Astrocyte (in vitro differentiated cells and primary cell): ENCODE measurements at regions not wholly inside any gene's neighbourhood (a gene's known extent, or its start where the extent isn't known, plus 50 kb on each side); places are given as distances from the start of the nearest gene placed in this dataset.

Source experiments
- DNase-seq: peaks from one replicate; pipeline ENCODE4 v3.0.0-alpha.2; 2010; ENCODE audit warnings: low read depth
- FAIRE-seq: peaks from 2 replicates; lab custom pipeline; 2011; peaks lifted over from hg19 to GRCh38; lab: Jason Lieb, UNC
- H2AFZ ChIP-seq: 2 replicates; pipeline ENCODE4 v1.6.0; 2012; ENCODE audit warnings: low read depth, low read length, inconsistent platforms
- H3K27ac ChIP-seq: 2 replicates; pipeline ENCODE4 v1.5.1; 2011; ENCODE audit warnings: low read depth, low read length, inconsistent platforms
- H3K27me3 ChIP-seq: 2 replicates; pipeline ENCODE4 v1.6.0; 2011; ENCODE audit warnings: low read length, inconsistent platforms; ENCODE audit not compliant: insufficient read depth
- H3K36me3 ChIP-seq: 2 replicates; pipeline ENCODE4 v1.5.1; 2011; ENCODE audit warnings: low read length, inconsistent platforms; ENCODE audit not compliant: insufficient read depth
- H3K4me1 ChIP-seq: 2 replicates; pipeline ENCODE4 v1.5.1; 2011; ENCODE audit warnings: low read length, inconsistent platforms; ENCODE audit not compliant: insufficient read depth
- H3K4me2 ChIP-seq: 2 replicates; pipeline ENCODE4 v1.6.0; 2012; ENCODE audit warnings: low read length, inconsistent platforms
- H3K4me3 ChIP-seq: 2 replicates; pipeline ENCODE4 v1.5.1; 2011; ENCODE audit warnings: low read depth, mild to moderate bottlenecking, low read length, inconsistent platforms; ENCODE audit not compliant: insufficient read depth
- H3K79me2 ChIP-seq: 2 replicates; pipeline ENCODE4 v1.6.0; 2012; ENCODE audit warnings: mild to moderate bottlenecking, low read length, inconsistent platforms; ENCODE audit not compliant: insufficient read depth
- H3K9ac ChIP-seq: 2 replicates; pipeline ENCODE4 v1.6.0; 2012; ENCODE audit warnings: mild to moderate bottlenecking, low read length, inconsistent platforms
- H3K9me3 ChIP-seq: 2 replicates; pipeline ENCODE4 v1.5.1; 2012; ENCODE audit warnings: low read depth, mild to moderate bottlenecking, low read length, inconsistent platforms; ENCODE audit not compliant: insufficient read depth
- H4K20me1 ChIP-seq: 2 replicates; pipeline ENCODE4 v1.6.0; 2012; ENCODE audit warnings: low read length, inconsistent platforms; ENCODE audit not compliant: insufficient read depth
- H3K27ac Mint-ChIP-seq: one replicate; pipeline ENCODE4 v1.8.0; 2021; ENCODE audit warnings: mild to moderate bottlenecking, mixed read lengths; ENCODE audit not compliant: unreplicated experiment
- H3K27me3 Mint-ChIP-seq: one replicate; pipeline ENCODE4 v1.8.0; 2021; ENCODE audit warnings: low read depth, mixed read lengths; ENCODE audit not compliant: unreplicated experiment
- H3K36me3 Mint-ChIP-seq: one replicate; pipeline ENCODE4 v1.8.0; 2021; ENCODE audit warnings: low read depth, mixed read lengths; ENCODE audit not compliant: unreplicated experiment
- H3K4me1 Mint-ChIP-seq: one replicate; pipeline ENCODE4 v1.8.0; 2021; ENCODE audit warnings: low read depth, mixed read lengths; ENCODE audit not compliant: unreplicated experiment
- H3K4me3 Mint-ChIP-seq: one replicate; pipeline ENCODE4 v1.8.0; 2021; ENCODE audit warnings: mild to moderate bottlenecking, moderate library complexity, mixed read lengths; ENCODE audit not compliant: unreplicated experiment
- H3K9me3 Mint-ChIP-seq: one replicate; pipeline ENCODE4 v1.8.0; 2021; ENCODE audit warnings: mild to moderate bottlenecking, mixed read lengths; ENCODE audit not compliant: unreplicated experiment
- EZH2 ChIP-seq: IDR thresholded peaks from 2 replicates; pipeline ENCODE4 v1.6.1; 2012; ENCODE audit warnings: mild to moderate bottlenecking, low read length, inconsistent platforms; ENCODE audit not compliant: insufficient read depth
- TF ChIP-seq, protein P1 (sequence below): IDR thresholded peaks from 2 replicates; pipeline ENCODE4 v1.5.1; 2011; ENCODE audit warnings: low read depth, mild to moderate bottlenecking, inconsistent platforms, low read length, moderate library complexity; ENCODE audit not compliant: insufficient read depth

DNA sequence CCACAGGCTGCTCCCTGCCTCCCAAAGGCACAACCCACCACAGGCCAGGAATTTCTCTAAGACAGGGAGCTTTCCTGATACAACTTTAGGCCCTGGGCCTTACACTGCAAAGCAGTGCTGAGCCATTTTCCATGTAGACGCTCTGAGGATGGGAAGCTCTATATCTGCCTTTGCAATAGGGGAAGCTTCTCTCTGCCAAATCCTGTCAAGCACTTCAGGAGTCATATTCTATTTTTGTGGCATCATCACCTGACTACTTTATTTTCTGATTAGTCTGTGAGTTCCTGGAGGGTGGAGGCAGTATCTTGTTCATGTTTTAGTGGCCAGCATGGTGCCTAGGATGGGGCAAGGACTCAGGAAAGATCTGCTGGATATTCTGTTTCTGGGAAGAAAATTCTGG, 382.0 kb downstream of the ZNF536 start:
- Mint-ChIP-seq H3K9me3 (peaks cover 6% of the 10 kb centered on the region), H3K4me3 (no peak overlapping the region), H3K27ac (no peak overlapping the region), H3K4me1 (peaks cover 3% of the 10 kb centered on the region), H3K36me3 (no peaks in the 10 kb centered on the region), H3K27me3 (peaks cover 8% of the 10 kb centered on the region)
- Histone ChIP-seq H3K4me2 (no peak overlapping the region), H3K36me3 (no peaks in the 10 kb centered on the region), H3K27ac (no peak overlapping the region), H2AFZ (no peak overlapping the region), H3K4me3 (no peak overlapping the region), H3K27me3 (no peaks in the 10 kb centered on the region), H3K4me1 (no peaks in the 10 kb centered on the region), H3K9ac (no peak overlapping the region), H3K9me3 (no peaks in the 10 kb centered on the region), H4K20me1 (no peaks in the 10 kb centered on the region), H3K79me2 (no peaks in the 10 kb centered on the region)
- TF ChIP-seq, protein P1, sequence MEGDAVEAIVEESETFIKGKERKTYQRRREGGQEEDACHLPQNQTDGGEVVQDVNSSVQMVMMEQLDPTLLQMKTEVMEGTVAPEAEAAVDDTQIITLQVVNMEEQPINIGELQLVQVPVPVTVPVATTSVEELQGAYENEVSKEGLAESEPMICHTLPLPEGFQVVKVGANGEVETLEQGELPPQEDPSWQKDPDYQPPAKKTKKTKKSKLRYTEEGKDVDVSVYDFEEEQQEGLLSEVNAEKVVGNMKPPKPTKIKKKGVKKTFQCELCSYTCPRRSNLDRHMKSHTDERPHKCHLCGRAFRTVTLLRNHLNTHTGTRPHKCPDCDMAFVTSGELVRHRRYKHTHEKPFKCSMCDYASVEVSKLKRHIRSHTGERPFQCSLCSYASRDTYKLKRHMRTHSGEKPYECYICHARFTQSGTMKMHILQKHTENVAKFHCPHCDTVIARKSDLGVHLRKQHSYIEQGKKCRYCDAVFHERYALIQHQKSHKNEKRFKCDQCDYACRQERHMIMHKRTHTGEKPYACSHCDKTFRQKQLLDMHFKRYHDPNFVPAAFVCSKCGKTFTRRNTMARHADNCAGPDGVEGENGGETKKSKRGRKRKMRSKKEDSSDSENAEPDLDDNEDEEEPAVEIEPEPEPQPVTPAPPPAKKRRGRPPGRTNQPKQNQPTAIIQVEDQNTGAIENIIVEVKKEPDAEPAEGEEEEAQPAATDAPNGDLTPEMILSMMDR = no peak
- no peak for TF ChIP-seq EZH2
- FAIRE-seq (no peak), DNase-seq (no peak)

DNA sequence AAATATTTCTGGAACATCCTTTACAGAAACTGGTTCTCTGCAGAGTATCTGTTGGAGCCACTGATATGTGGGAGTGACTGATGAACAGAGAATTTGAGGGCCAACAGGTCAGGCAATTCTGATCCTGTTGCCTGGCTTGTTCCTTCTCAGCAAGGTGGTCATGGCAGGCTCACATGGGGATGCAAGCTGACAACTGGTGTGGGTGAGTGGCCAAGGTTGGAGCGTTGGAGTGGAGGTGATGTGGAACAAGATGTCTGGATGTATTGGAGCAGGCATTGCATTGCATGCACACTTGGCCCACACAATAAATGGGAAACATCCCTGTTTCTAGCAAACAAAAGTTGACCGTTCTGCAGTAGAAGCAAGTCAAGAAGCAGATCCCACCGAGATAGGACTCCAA, 380.7 kb downstream of the ZNF536 start:
- H3K9me3 Mint-ChIP-seq = peaks cover 14% of the 10 kb centered on the region
- no peak overlapping the region for H3K27ac ChIP-seq
- H2AFZ ChIP-seq = no peak overlapping the region
- no peaks in the 10 kb centered on the region for H4K20me1 ChIP-seq
- H3K36me3 ChIP-seq = no peaks in the 10 kb centered on the region
- H3K27ac Mint-ChIP-seq = no peak overlapping the region
- no peaks in the 10 kb centered on the region for H3K4me1 ChIP-seq
- no peak overlapping the region for H3K4me2 ChIP-seq
- no peak overlapping the region for H3K4me3 ChIP-seq
- H3K9me3 ChIP-seq = no peaks in the 10 kb centered on the region
- H3K79me2 ChIP-seq = no peaks in the 10 kb centered on the region
- DNase-seq = no peak
- H3K9ac ChIP-seq = no peak overlapping the region
- TF ChIP-seq EZH2 = no peak
- TF ChIP-seq, protein P1 = no peak
- H3K27me3 ChIP-seq = no peaks in the 10 kb centered on the region
- FAIRE-seq = no peak
- peaks cover 3% of the 10 kb centered on the region for H3K4me1 Mint-ChIP-seq
- H3K27me3 Mint-ChIP-seq = peaks cover 8% of the 10 kb centered on the region
- H3K36me3 Mint-ChIP-seq = no peaks in the 10 kb centered on the region
- H3K4me3 Mint-ChIP-seq = no peak overlapping the region

DNA sequence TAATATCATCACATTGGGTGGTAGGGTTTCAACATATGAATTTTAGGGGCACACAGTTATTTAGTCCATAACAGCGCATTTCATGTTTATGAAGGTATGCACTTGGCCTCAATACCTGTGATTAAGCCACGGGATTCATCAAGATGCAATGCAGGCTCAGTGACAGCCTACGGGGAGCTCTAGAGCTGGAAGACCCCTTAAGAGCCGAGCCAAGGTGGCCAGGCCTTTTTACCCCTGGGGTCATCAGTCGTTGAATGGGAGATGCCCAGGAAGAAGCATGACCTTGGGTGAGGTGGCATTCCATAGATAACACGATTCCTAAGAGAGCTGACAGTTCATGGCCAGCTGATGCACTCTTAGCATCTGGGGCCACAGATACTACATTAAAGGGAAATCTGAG, 380.0 kb downstream of the ZNF536 start:
- H3K4me3 Mint-ChIP-seq = no peak overlapping the region
- FAIRE-seq (no peak), DNase-seq (no peak)
- peaks cover 8% of the 10 kb centered on the region for H3K27me3 Mint-ChIP-seq
- Histone ChIP-seq H3K79me2 (no peaks in the 10 kb centered on the region), H3K4me1 (no peaks in the 10 kb centered on the region), H3K9me3 (no peaks in the 10 kb centered on the region), H3K27me3 (no peaks in the 10 kb centered on the region), H4K20me1 (no peaks in the 10 kb centered on the region), H3K4me2 (no peak overlapping the region), H2AFZ (no peak overlapping the region), H3K9ac (no peak overlapping the region), H3K4me3 (no peak overlapping the region), H3K27ac (no peak overlapping the region), H3K36me3 (no peaks in the 10 kb centered on the region)
- H3K9me3 Mint-ChIP-seq = peaks cover 15% of the 10 kb centered on the region
- no peak overlapping the region for H3K27ac Mint-ChIP-seq
- no peak for TF ChIP-seq EZH2
- peaks cover 3% of the 10 kb centered on the region for H3K4me1 Mint-ChIP-seq
- no peaks in the 10 kb centered on the region for H3K36me3 Mint-ChIP-seq
